ENCODE measurements at regions not wholly inside any gene's neighbourhood (a gene's known extent, or its start where the extent isn't known, plus 50 kb on each side); places are given as distances from the start of the nearest gene placed in this dataset.

DNA sequence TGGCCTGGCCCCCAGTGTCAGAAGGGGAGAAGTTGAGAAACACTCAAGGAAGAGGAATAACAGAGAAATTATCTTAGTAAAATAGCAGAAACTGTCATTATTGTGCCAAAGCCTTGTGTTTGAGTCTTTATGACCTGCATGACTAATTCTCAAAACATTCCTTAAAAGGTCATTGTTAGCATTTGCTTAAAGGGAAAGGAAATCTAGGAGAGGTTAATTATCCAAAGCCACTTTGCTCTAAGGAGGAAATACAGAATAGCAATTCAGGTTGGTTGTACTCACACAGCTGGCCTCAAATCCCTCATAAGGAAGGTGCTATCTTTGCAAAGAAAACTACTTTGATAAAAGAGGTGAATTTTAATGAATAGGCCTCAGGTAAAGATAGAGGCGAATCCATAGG, 516.7 kb downstream of the CBLN4 start:
- TF ChIP-seq CTCF (IDR thresholded peaks at IDR 0.05) (no peak), POLR2A (IDR thresholded peaks at IDR 0.05) (no peak)
